H1 (cell line): ENCODE measurements at regions not wholly inside any gene's neighbourhood (a gene's known extent, or its start where the extent isn't known, plus 50 kb on each side); places are given as distances from the start of the nearest gene placed in this dataset.

Experiments used
- CTCF ChIA-PET: fragments of 300-600 bp; sonication (Branson Sonifier 250); formaldehyde crosslinking; loops from one replicate; lab custom pipeline; 2021; ENCODE audit not compliant: partially characterized antibody; lab: Charles Lee
- POLR2A ChIA-PET: fragments of 300-600 bp; sonication (Branson Sonifier 250); formaldehyde crosslinking; loops from one replicate; lab custom pipeline; 2021; ENCODE audit warnings: inconsistent platforms; ENCODE audit not compliant: partially characterized antibody; lab: Charles Lee
- DNase-seq, 2 experiments: peaks; one replicate each; pipeline versions ENCODE4 v3.0.0 to v3.0.0-alpha.2; 2010 to 2022; ENCODE audit warnings: low spot score in 2 of 2, low read depth in 1 of 2, mixed read lengths in 1 of 2
- FAIRE-seq: peaks from 2 replicates; lab custom pipeline; 2011; peaks lifted over from hg19 to GRCh38; lab: Jason Lieb, UNC
- H2AFZ ChIP-seq: 2 replicates; pipeline ENCODE4 v1.8.1; 2012; ENCODE audit warnings: low read length, inconsistent platforms
- H2AK5ac ChIP-seq: 2 replicates; pipeline ENCODE4 v1.6.1; 2013; ENCODE audit warnings: low read depth, low read length
- H2BK120ac ChIP-seq: replicated peaks from 2 replicates; pipeline ENCODE3; 2013; ENCODE audit warnings: low read depth, low read length, inconsistent platforms
- H2BK12ac ChIP-seq: 2 replicates; pipeline ENCODE4 v1.6.1; 2013; ENCODE audit warnings: low read depth, low read length
- H2BK15ac ChIP-seq: 2 replicates; pipeline ENCODE4 v1.6.1; 2013; ENCODE audit warnings: low read length
- H2BK20ac ChIP-seq: 2 replicates; pipeline ENCODE4 v1.6.1; 2013; ENCODE audit warnings: low read length
- H2BK5ac ChIP-seq: 2 replicates; pipeline ENCODE4 v1.6.1; 2013; ENCODE audit warnings: low read depth, low read length
- H3K14ac ChIP-seq: 2 replicates; pipeline ENCODE4 v1.6.1; 2013; ENCODE audit warnings: inconsistent platforms; ENCODE audit not compliant: insufficient read length
- H3K18ac ChIP-seq: 2 replicates; pipeline ENCODE4 v1.6.1; 2013; ENCODE audit warnings: low read length; ENCODE audit errors: extremely low read depth
- H3K23ac ChIP-seq: 2 replicates; pipeline ENCODE4 v1.6.1; 2013; ENCODE audit warnings: inconsistent platforms; ENCODE audit not compliant: insufficient read length
- H3K23me2 ChIP-seq: 2 replicates; pipeline ENCODE4 v1.6.1; 2013; ENCODE audit warnings: low read depth, low read length
- H3K27ac ChIP-seq: 2 replicates; pipeline ENCODE4 v1.6.1; 2011; ENCODE audit warnings: low read depth, low read length, inconsistent platforms
- H3K27me3 ChIP-seq, 4 experiments: replicated peaks in 1 of 4; 1 replicate in 1 of 4; 2 replicates in 3 of 4; pipeline versions ENCODE4 v1.6.1 to v1.8.1; 2011 to 2013; ENCODE audit warnings: low read length in 3 of 4, mild to moderate bottlenecking in 3 of 4, inconsistent platforms in 2 of 4, mixed read lengths in 2 of 4, moderate library complexity in 1 of 4; ENCODE audit not compliant: control insufficient read depth in 3 of 4, insufficient read depth in 3 of 4; ENCODE audit errors: extremely low read depth in 1 of 4
- H3K36me3 ChIP-seq, 4 experiments: 2 replicates each; pipeline versions ENCODE4 v1.6.1 to v1.8.1; 2011 to 2013; ENCODE audit warnings: mild to moderate bottlenecking in 4 of 4, low read length in 3 of 4, moderate library complexity in 2 of 4, control low read depth in 1 of 4, inconsistent platforms in 1 of 4; ENCODE audit not compliant: insufficient read depth in 4 of 4, control insufficient read depth in 2 of 4
- H3K4ac ChIP-seq: replicated peaks from 2 replicates; pipeline ENCODE3; 2013; ENCODE audit warnings: low read length, low read depth, mixed read lengths, inconsistent platforms; ENCODE audit not compliant: insufficient read length
- H3K4me1 ChIP-seq, 4 experiments: replicated peaks in 1 of 4; 1 replicate in 1 of 4; 2 replicates in 3 of 4; pipeline versions ENCODE4 v1.6.1 to v1.8.1; 2011 to 2013; ENCODE audit warnings: low read length in 3 of 4, inconsistent platforms in 2 of 4, mixed read lengths in 1 of 4; ENCODE audit not compliant: insufficient read depth in 4 of 4, control insufficient read depth in 3 of 4
- H3K4me2 ChIP-seq, 2 experiments: 2 replicates each; pipeline versions ENCODE4 v1.6.1 to v1.8.1; 2011 to 2013; ENCODE audit warnings: low read depth in 2 of 2, low read length in 2 of 2, control low read depth in 1 of 2, inconsistent platforms in 1 of 2, mild to moderate bottlenecking in 1 of 2; ENCODE audit not compliant: insufficient read depth in 1 of 2
- H3K4me3 ChIP-seq, 4 experiments: fragments of 200-600, 300-600 bp in 1 of 4; sonication (generic), shearing (Covaris generic), sonication (Bioruptor Twin) in 1 of 4; 2 replicates each; pipeline versions ENCODE4 v1.5.1 to v1.8.1; 2011 to 2016; ENCODE audit warnings: low read length in 4 of 4, low read depth in 3 of 4, control low read depth in 2 of 4, inconsistent platforms in 2 of 4, mild to moderate bottlenecking in 2 of 4, mixed read lengths in 1 of 4, moderate library complexity in 1 of 4; ENCODE audit not compliant: insufficient read depth in 2 of 4; ENCODE audit errors: extremely low read depth in 1 of 4
- H3K56ac ChIP-seq: replicated peaks from 2 replicates; pipeline ENCODE3; 2013; ENCODE audit warnings: low read depth, mild to moderate bottlenecking, mixed read lengths, low read length, inconsistent platforms; ENCODE audit not compliant: insufficient read length
- H3K79me1 ChIP-seq: 2 replicates; pipeline ENCODE4 v1.6.1; 2013; ENCODE audit warnings: low read depth, low read length, control low read depth
- H3K79me2 ChIP-seq, 2 experiments: 2 replicates each; pipeline versions ENCODE4 v1.6.1 to v1.8.1; 2012 to 2013; ENCODE audit warnings: low read length in 2 of 2, mild to moderate bottlenecking in 2 of 2, inconsistent platforms in 1 of 2; ENCODE audit not compliant: insufficient read depth in 2 of 2, control insufficient read depth in 1 of 2
- H3K9ac ChIP-seq, 4 experiments: replicated peaks in 1 of 4; 1 replicate in 1 of 4; 2 replicates in 3 of 4; pipeline versions ENCODE4 v1.6.1 to v1.8.1; 2011 to 2013; ENCODE audit warnings: low read depth in 3 of 4, low read length in 3 of 4, control low read depth in 2 of 4, mild to moderate bottlenecking in 2 of 4, moderate library complexity in 2 of 4, inconsistent platforms in 1 of 4; ENCODE audit errors: extremely low read depth in 1 of 4
- H3K9me3 ChIP-seq, 2 experiments: 2 replicates each; pipeline versions ENCODE4 v1.6.1 to v1.8.1; 2012 to 2013; ENCODE audit warnings: mild to moderate bottlenecking in 2 of 2, moderate library complexity in 2 of 2, control low read depth in 1 of 2, inconsistent platforms in 1 of 2, low read depth in 1 of 2, low read length in 1 of 2, mixed read lengths in 1 of 2; ENCODE audit not compliant: insufficient read depth in 2 of 2
- H4K20me1 ChIP-seq, 2 experiments: replicated peaks in 1 of 2; 2 replicates each; pipeline versions ENCODE3 to v1.8.1; 2011 to 2013; ENCODE audit warnings: inconsistent platforms in 2 of 2, low read length in 2 of 2, mild to moderate bottlenecking in 1 of 2; ENCODE audit not compliant: insufficient read depth in 2 of 2, control insufficient read depth in 1 of 2
- H4K5ac ChIP-seq: 2 replicates; pipeline ENCODE4 v1.6.1; 2013; ENCODE audit warnings: low read length, low read depth, mixed read lengths, inconsistent platforms; ENCODE audit not compliant: insufficient read length
- H4K8ac ChIP-seq: 2 replicates; pipeline ENCODE4 v1.8.0; 2013; ENCODE audit warnings: mild to moderate bottlenecking, moderate library complexity, low read length, inconsistent platforms; ENCODE audit not compliant: insufficient read depth; ENCODE audit errors: extremely low read depth
- H4K91ac ChIP-seq: replicated peaks from 2 replicates; pipeline ENCODE3; 2013; ENCODE audit warnings: low read length, mixed read lengths, inconsistent platforms; ENCODE audit not compliant: insufficient read length
- BACH1 ChIP-seq: IDR thresholded peaks from 2 replicates; pipeline ENCODE4 v1.6.1; 2012; ENCODE audit warnings: low read length, improper control_type of control experiment
- CBX5 ChIP-seq: fragments of 300-800, 300-1000 bp; sonication (generic); IDR thresholded peaks from 2 replicates; pipeline ENCODE4 v1.7.1; 2016; ENCODE audit warnings: antibody characterized with exemption, low read length, low read depth
- CEBPB ChIP-seq: IDR thresholded peaks from 2 replicates; pipeline ENCODE4 v1.6.1; 2012; ENCODE audit warnings: low read depth, low read length
- CTCF ChIP-seq, 3 experiments: IDR thresholded peaks; 1 replicate in 2 of 3; 2 replicates in 1 of 3; pipeline versions ENCODE4 v1.5.1 to v1.6.1; 2011; ENCODE audit warnings: low read length in 3 of 3, mild to moderate bottlenecking in 3 of 3, inconsistent platforms in 2 of 3, low read depth in 1 of 3, moderate library complexity in 1 of 3; ENCODE audit not compliant: insufficient read depth in 1 of 3; ENCODE audit errors: control extremely low read depth in 1 of 3
- EGR1 ChIP-seq: IDR thresholded peaks from 2 replicates; pipeline ENCODE4 v1.6.1; 2011; ENCODE audit warnings: low read depth, low read length, borderline replicate concordance
- GABPA ChIP-seq: IDR thresholded peaks from 2 replicates; pipeline ENCODE4 v1.6.1; 2011; ENCODE audit warnings: mild to moderate bottlenecking, low read length, moderate library complexity, borderline replicate concordance; ENCODE audit not compliant: insufficient read depth
- GTF2F1 ChIP-seq: IDR thresholded peaks from 2 replicates; pipeline ENCODE4 v1.6.1; 2012; ENCODE audit warnings: low read depth, low read length, improper control_type of control experiment, borderline replicate concordance
- JUN ChIP-seq: IDR thresholded peaks from 2 replicates; pipeline ENCODE4 v1.6.1; 2011; ENCODE audit warnings: low read depth, mild to moderate bottlenecking, improper control_type of control experiment, low read length
- RBBP5 ChIP-seq: IDR thresholded peaks from 2 replicates; pipeline ENCODE4 v1.7.1; 2012; ENCODE audit warnings: low read depth, mild to moderate bottlenecking, inconsistent platforms, low read length, moderate library complexity, borderline replicate concordance
- SIRT6 ChIP-seq: IDR thresholded peaks from one replicate; pipeline ENCODE4 v1.7.1; 2012; ENCODE audit warnings: low read length, inconsistent platforms
- SP1 ChIP-seq: IDR thresholded peaks from 2 replicates; pipeline ENCODE4 v1.6.1; 2011; ENCODE audit warnings: low read depth, low read length
- SP2 ChIP-seq: IDR thresholded peaks from 2 replicates; pipeline ENCODE4 v1.6.1; 2012; ENCODE audit warnings: mild to moderate bottlenecking, low read length, inconsistent platforms
- SUZ12 ChIP-seq: fragments of 200-600 bp; sonication (generic); IDR thresholded peaks from 2 replicates; pipeline ENCODE4 v1.6.1; 2012; ENCODE audit warnings: mild to moderate bottlenecking, inconsistent platforms, low read length, moderate library complexity, mixed read lengths
- YY1 ChIP-seq: IDR thresholded peaks from 2 replicates; pipeline ENCODE4 v1.6.1; 2011; ENCODE audit warnings: low read depth, mild to moderate bottlenecking, low read length

- Histone ChIP-seq H3K23ac (no peak overlapping the region), H3K4ac (peak overlapping the region; percentile 19), H3K36me3 (no peaks in the 10 kb centered on the region), H3K4me3 (no peak overlapping the region), H3K9ac (no peak overlapping the region; a peak in 1 of 7 replicates), H3K27ac (no peak overlapping the region), H2BK12ac (peak overlapping the region; percentile 83; the same call in 1 of the 2 replicates), H2BK120ac (peak overlapping the region; percentile 50), H4K5ac (no peak overlapping the region), H4K20me1 (no peaks in the 10 kb centered on the region), H3K18ac (no peak overlapping the region), H2AFZ (peak overlapping the region; percentile 81; the same call in 1 of the 2 replicates), H4K8ac (no peak overlapping the region), H3K4me2 (peak overlapping the region in 1 of 2 experiments; percentile 27; a peak in 1 of 4 replicates), H3K9me3 (no peaks in the 10 kb centered on the region), H3K23me2 (no peaks in the 10 kb centered on the region), H2BK5ac (peak overlapping the region; percentile 69; the same call in 1 of the 2 replicates), H2BK20ac (0 out of 2 replicates have a peak overlapping the region, but pooled peaks have one; percentile 40), H3K14ac (no peak overlapping the region), H4K91ac (peak overlapping the region; percentile 63), H3K4me1 (peaks cover 0 to 7% (median 3%) of the 10 kb centered on the region in 4 experiments; a peak in 4 of 7 replicates), H3K79me2 (no peaks in the 10 kb centered on the region), H2BK15ac (no peak overlapping the region), H3K27me3 (no peaks in the 10 kb centered on the region; a peak in 1 of 7 replicates), H3K56ac (no peak overlapping the region), H3K79me1 (no peaks in the 10 kb centered on the region), H2AK5ac (no peak overlapping the region)
- DNase-seq (no peak), FAIRE-seq (no peak)
- CTCF ChIA-PET = interaction anchor here (0.7 to 2.5 kb wide), 21 partner anchors 8 to 1857 kb away, joined by 3 to 13 read pairs (median 4); no protein-coding TSS in a partner anchor
- POLR2A ChIA-PET = no interaction called here
- no peak for TF ChIP-seq YY1
- no peak for TF ChIP-seq BACH1
- TF ChIP-seq CTCF (IDR thresholded peaks at IDR 0.05; ENCODE audit: control extremely low read depth in 1 of 3, insufficient read depth in 1 of 3, low read depth in 1 of 3, low read length in 3 of 3) = no peak
- TF ChIP-seq JUN = no peak
- no peak for TF ChIP-seq SUZ12
- no peak for TF ChIP-seq SP2
- no peak for TF ChIP-seq EGR1
- no peak for TF ChIP-seq RBBP5
- TF ChIP-seq CBX5 = no peak
- no peak for TF ChIP-seq CEBPB
- no peak for TF ChIP-seq GTF2F1
- no peak for TF ChIP-seq GABPA
- no peak for TF ChIP-seq SP1
- no peak for TF ChIP-seq SIRT6
Measured at GRCh38 chr17:53033297-53033696, 789.4 kb upstream of the KIF2B start.
